ENCODE measurements at regions not wholly inside any gene's neighbourhood (a gene's known extent, or its start where the extent isn't known, plus 50 kb on each side); places are given as distances from the start of the nearest gene placed in this dataset.

DNA sequence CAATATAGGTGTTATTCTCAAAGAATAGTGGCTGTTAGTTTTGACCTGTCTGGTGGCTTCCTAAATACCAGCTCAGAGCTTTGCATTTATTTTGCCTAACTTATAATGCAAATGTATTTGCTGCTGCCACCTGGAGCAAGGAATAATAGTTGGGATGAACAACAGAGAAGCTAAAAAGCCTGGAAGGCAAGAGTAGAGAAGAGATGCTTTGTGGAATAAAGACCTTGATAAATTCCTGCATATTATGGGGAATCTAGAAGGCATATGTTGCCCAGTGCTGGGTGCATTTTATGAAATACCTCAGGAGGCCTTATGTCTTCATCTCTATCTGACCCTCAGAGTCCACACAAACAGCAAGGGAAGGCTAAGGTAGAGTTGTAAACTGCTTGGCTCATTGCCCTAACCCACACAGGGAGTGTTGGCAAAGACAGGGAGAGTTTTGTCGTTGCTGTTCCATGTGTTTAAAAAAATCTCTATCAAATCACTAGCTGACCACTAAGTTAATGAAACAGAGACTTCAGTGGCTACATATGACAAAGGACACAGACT is 53.7 kb upstream of the SCAF11 start:
- no peak for TF ChIP-seq POLR2A (IDR thresholded peaks at IDR 0.05)
- TF ChIP-seq CTCF (IDR thresholded peaks at IDR 0.05): no peak
- no peak for TF ChIP-seq POLR2AphosphoS5 (IDR thresholded peaks at IDR 0.05)
- TF ChIP-seq EP300 (IDR thresholded peaks at IDR 0.05; ENCODE audit: low read depth): no peak

All from transverse colon (tissue), 4 donors.